ENCODE measurements at regions not wholly inside any gene's neighbourhood (a gene's known extent, or its start where the extent isn't known, plus 50 kb on each side); places are given as distances from the start of the nearest gene placed in this dataset.
A peak's percentile ranks its signal among the peaks of the same experiment; 100 is the strongest.

GRCh38 chr5:98415663-98416062, 357.8 kb upstream of the RGMB start:
- Mint-ChIP-seq H3K36me3 (ENCODE audit: low read depth) (no peaks in the 10 kb centered on the region), H3K4me1 (no peaks in the 10 kb centered on the region), H3K27me3 (no peaks in the 10 kb centered on the region), H3K27ac (peak overlapping the region; percentile 29), H3K9me3 (no peaks in the 10 kb centered on the region), H3K4me3 (no peak overlapping the region)
- peak; percentile 36 for ATAC-seq (replicated peaks)

GRCh38 chr5:98416541-98416940, 356.9 kb upstream of the RGMB start:
- no peaks in the 10 kb centered on the region for H3K36me3 Mint-ChIP-seq (ENCODE audit: low read depth)
- no peaks in the 10 kb centered on the region for H3K9me3 Mint-ChIP-seq
- H3K4me3 Mint-ChIP-seq: no peak overlapping the region
- no peaks in the 10 kb centered on the region for H3K27me3 Mint-ChIP-seq
- no peak overlapping the region for H3K27ac Mint-ChIP-seq
- ATAC-seq (replicated peaks): no peak
- no peaks in the 10 kb centered on the region for H3K4me1 Mint-ChIP-seq

GRCh38 chr5:98419825-98420224, 353.6 kb upstream of the RGMB start:
- Mint-ChIP-seq H3K27ac (no peak overlapping the region), H3K4me3 (no peak overlapping the region), H3K9me3 (no peaks in the 10 kb centered on the region), H3K27me3 (no peaks in the 10 kb centered on the region), H3K4me1 (no peaks in the 10 kb centered on the region), H3K36me3 (ENCODE audit: low read depth) (no peaks in the 10 kb centered on the region)
- no peak for ATAC-seq (replicated peaks)

- Mint-ChIP-seq H3K9me3 (no peaks in the 10 kb centered on the region), H3K4me3 (no peak overlapping the region), H3K27me3 (no peaks in the 10 kb centered on the region), H3K4me1 (no peaks in the 10 kb centered on the region), H3K36me3 (ENCODE audit: low read depth) (no peaks in the 10 kb centered on the region), H3K27ac (no peak overlapping the region)
- ATAC-seq (replicated peaks): no peak
Measured at GRCh38 chr5:98424681-98425450, 348.6 kb upstream of the RGMB start.

GRCh38 chr5:98425640-98426039, 347.8 kb upstream of the RGMB start:
- no peak for ATAC-seq (replicated peaks)
- Mint-ChIP-seq H3K27me3 (no peaks in the 10 kb centered on the region), H3K36me3 (ENCODE audit: low read depth) (no peaks in the 10 kb centered on the region), H3K27ac (no peak overlapping the region), H3K9me3 (no peaks in the 10 kb centered on the region), H3K4me3 (no peak overlapping the region), H3K4me1 (no peaks in the 10 kb centered on the region)

- H3K9me3 Mint-ChIP-seq: no peaks in the 10 kb centered on the region
Measured at GRCh38 chr5:98428806-98429205, 344.7 kb upstream of the RGMB start.

GRCh38 chr5:98432378-98432777, 341.1 kb upstream of the RGMB start:
- Mint-ChIP-seq H3K27ac (no peak overlapping the region), H3K36me3 (ENCODE audit: low read depth) (no peaks in the 10 kb centered on the region), H3K4me3 (no peak overlapping the region), H3K9me3 (no peaks in the 10 kb centered on the region), H3K27me3 (no peaks in the 10 kb centered on the region), H3K4me1 (no peaks in the 10 kb centered on the region)
- ATAC-seq (replicated peaks): no peak

More at GRCh38 chr5:98428806-98429205, 344.7 kb upstream of the RGMB start:
- no peaks in the 10 kb centered on the region for H3K36me3 Mint-ChIP-seq (ENCODE audit: low read depth)
- H3K4me3 Mint-ChIP-seq: no peak overlapping the region
- H3K27ac Mint-ChIP-seq: no peak overlapping the region
- no peaks in the 10 kb centered on the region for H3K4me1 Mint-ChIP-seq
- H3K27me3 Mint-ChIP-seq: no peaks in the 10 kb centered on the region
- ATAC-seq (replicated peaks): no peak

GRCh38 chr5:98433022-98433421, 340.4 kb upstream of the RGMB start:
- Mint-ChIP-seq H3K4me3 (no peak overlapping the region), H3K27me3 (no peaks in the 10 kb centered on the region), H3K27ac (no peak overlapping the region), H3K36me3 (ENCODE audit: low read depth) (no peaks in the 10 kb centered on the region), H3K9me3 (no peaks in the 10 kb centered on the region), H3K4me1 (no peaks in the 10 kb centered on the region)
- no peak for ATAC-seq (replicated peaks)

- Mint-ChIP-seq H3K27ac (no peak overlapping the region), H3K9me3 (no peaks in the 10 kb centered on the region), H3K4me3 (no peak overlapping the region), H3K36me3 (ENCODE audit: low read depth) (no peaks in the 10 kb centered on the region), H3K4me1 (no peaks in the 10 kb centered on the region), H3K27me3 (no peaks in the 10 kb centered on the region)
- no peak for ATAC-seq (replicated peaks)
Measured at GRCh38 chr5:98433673-98434072, 339.8 kb upstream of the RGMB start.

- no peaks in the 10 kb centered on the region for H3K9me3 Mint-ChIP-seq
- no peaks in the 10 kb centered on the region for H3K36me3 Mint-ChIP-seq (ENCODE audit: low read depth)
- no peak for ATAC-seq (replicated peaks)
- no peak overlapping the region for H3K4me3 Mint-ChIP-seq
- H3K4me1 Mint-ChIP-seq: no peaks in the 10 kb centered on the region
- no peak overlapping the region for H3K27ac Mint-ChIP-seq
- no peaks in the 10 kb centered on the region for H3K27me3 Mint-ChIP-seq
Measured at GRCh38 chr5:98436667-98437066, 336.8 kb upstream of the RGMB start.

- H3K27ac Mint-ChIP-seq: no peak overlapping the region
- H3K36me3 Mint-ChIP-seq (ENCODE audit: low read depth): no peaks in the 10 kb centered on the region
- peaks cover 9% of the 10 kb centered on the region for H3K9me3 Mint-ChIP-seq
- no peaks in the 10 kb centered on the region for H3K4me1 Mint-ChIP-seq
- ATAC-seq (replicated peaks): no peak
- no peak overlapping the region for H3K4me3 Mint-ChIP-seq
- no peaks in the 10 kb centered on the region for H3K27me3 Mint-ChIP-seq
Measured at GRCh38 chr5:98442448-98442847, 331.0 kb upstream of the RGMB start.

GRCh38 chr5:98443881-98444280, 329.6 kb upstream of the RGMB start:
- peaks cover 3% of the 10 kb centered on the region for H3K27me3 Mint-ChIP-seq
- no peak for ATAC-seq (replicated peaks)
- no peaks in the 10 kb centered on the region for H3K36me3 Mint-ChIP-seq (ENCODE audit: low read depth)
- no peaks in the 10 kb centered on the region for H3K4me1 Mint-ChIP-seq
- H3K27ac Mint-ChIP-seq: no peak overlapping the region
- no peak overlapping the region for H3K4me3 Mint-ChIP-seq
- peaks cover 9% of the 10 kb centered on the region for H3K9me3 Mint-ChIP-seq

GRCh38 chr5:98453296-98453695, 320.2 kb upstream of the RGMB start:
- no peaks in the 10 kb centered on the region for H3K36me3 Mint-ChIP-seq (ENCODE audit: low read depth)
- H3K27ac Mint-ChIP-seq: no peak overlapping the region
- H3K9me3 Mint-ChIP-seq: no peaks in the 10 kb centered on the region
- no peak for ATAC-seq (replicated peaks)
- H3K4me3 Mint-ChIP-seq: no peak overlapping the region
- no peaks in the 10 kb centered on the region for H3K27me3 Mint-ChIP-seq
- H3K4me1 Mint-ChIP-seq: no peaks in the 10 kb centered on the region

- H3K27ac Mint-ChIP-seq: no peak overlapping the region
- no peaks in the 10 kb centered on the region for H3K4me1 Mint-ChIP-seq
- H3K36me3 Mint-ChIP-seq (ENCODE audit: low read depth): no peaks in the 10 kb centered on the region
- H3K4me3 Mint-ChIP-seq: no peak overlapping the region
- no peaks in the 10 kb centered on the region for H3K9me3 Mint-ChIP-seq
- H3K27me3 Mint-ChIP-seq: no peaks in the 10 kb centered on the region
- no peak for ATAC-seq (replicated peaks)
Measured at GRCh38 chr5:98454407-98454806, 319.1 kb upstream of the RGMB start.

GRCh38 chr5:98454904-98455303, 318.6 kb upstream of the RGMB start:
- no peaks in the 10 kb centered on the region for H3K9me3 Mint-ChIP-seq
- no peak overlapping the region for H3K27ac Mint-ChIP-seq
- H3K36me3 Mint-ChIP-seq (ENCODE audit: low read depth): no peaks in the 10 kb centered on the region
- peak; percentile 50 for ATAC-seq (replicated peaks)
- H3K4me3 Mint-ChIP-seq: no peak overlapping the region
- no peaks in the 10 kb centered on the region for H3K4me1 Mint-ChIP-seq
- no peaks in the 10 kb centered on the region for H3K27me3 Mint-ChIP-seq

- no peaks in the 10 kb centered on the region for H3K27me3 Mint-ChIP-seq
- no peak overlapping the region for H3K27ac Mint-ChIP-seq
- H3K4me3 Mint-ChIP-seq: no peak overlapping the region
- no peaks in the 10 kb centered on the region for H3K36me3 Mint-ChIP-seq (ENCODE audit: low read depth)
- H3K9me3 Mint-ChIP-seq: no peaks in the 10 kb centered on the region
- no peak for ATAC-seq (replicated peaks)
- H3K4me1 Mint-ChIP-seq: no peaks in the 10 kb centered on the region
Measured at GRCh38 chr5:98455665-98456064, 317.8 kb upstream of the RGMB start.

Data from activated T-helper 17 cell treated with anti-CD3 and anti-CD28 coated beads, Interleukin-2, amount 50 U/mL, for 72 hours (primary cell).